GM12892 (cell line): ENCODE measurements at regions not wholly inside any gene's neighbourhood (a gene's known extent, or its start where the extent isn't known, plus 50 kb on each side); places are given as distances from the start of the nearest gene placed in this dataset.

Experiments used
- POLR2A ChIP-seq: IDR thresholded peaks from 2 replicates; pipeline ENCODE4 v1.6.1; 2011; ENCODE audit warnings: low read depth, low read length, control low read depth
- POLR2AphosphoS5 ChIP-seq: IDR thresholded peaks from 2 replicates; pipeline ENCODE4 v1.6.1; 2011; ENCODE audit warnings: low read depth, low read length, control low read depth
- TAF1 ChIP-seq: IDR thresholded peaks from 2 replicates; pipeline ENCODE4 v1.6.1; 2011; ENCODE audit warnings: low read depth, mild to moderate bottlenecking, control low read depth, low read length, borderline replicate concordance

DNA sequence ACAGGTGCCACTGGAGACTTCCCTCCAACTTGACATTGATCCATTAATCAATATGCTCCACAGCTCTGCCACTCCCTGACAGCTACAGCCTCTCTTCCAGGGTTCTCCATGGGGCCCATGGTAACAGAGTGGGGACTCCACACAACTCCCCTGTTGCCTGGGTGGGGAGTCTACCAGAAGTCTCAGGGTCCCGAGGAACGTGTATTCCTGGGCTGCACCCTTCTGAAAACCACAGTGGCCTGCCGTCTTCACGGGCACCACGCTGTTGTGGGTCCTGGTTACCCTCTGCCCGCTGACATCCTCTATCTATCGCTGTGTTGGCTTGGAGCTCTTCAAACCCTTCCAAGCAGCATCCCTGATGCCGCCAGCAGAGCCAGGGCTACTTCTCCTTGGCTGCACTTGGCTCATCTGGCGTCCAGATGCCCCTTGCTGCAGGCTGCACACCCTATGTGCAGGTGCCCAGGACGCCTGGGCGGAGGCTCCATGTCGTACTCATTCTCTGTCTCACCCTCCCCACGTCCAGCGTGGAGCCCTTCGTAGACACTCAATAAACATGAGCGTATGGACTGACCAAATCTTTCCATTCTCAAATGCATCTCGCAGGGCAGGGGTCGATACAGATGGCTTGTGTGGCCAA is 1341.8 kb downstream of the TBC1D22A start:
- no peak for TF ChIP-seq POLR2AphosphoS5
- TF ChIP-seq POLR2A = no peak
- no peak for TF ChIP-seq TAF1
